HCT116 (cell line): ENCODE measurements at regions not wholly inside any gene's neighbourhood (a gene's known extent, or its start where the extent isn't known, plus 50 kb on each side); places are given as distances from the start of the nearest gene placed in this dataset.

Source experiments
- EZH2 ChIP-seq: fragments of 200-600 bp; sonication (generic); IDR thresholded peaks from 2 replicates; pipeline ENCODE4 v1.6.1; 2017; ENCODE audit warnings: antibody characterized with exemption, mixed run types
- SP1 ChIP-seq: IDR thresholded peaks from 2 replicates; pipeline ENCODE4 v1.6.1; 2012; ENCODE audit warnings: low read depth
- TF ChIP-seq, protein P1 (sequence below): IDR thresholded peaks from 2 replicates; pipeline ENCODE4 v1.6.1; 2012
- TF ChIP-seq, protein P2 (sequence below), 3 experiments: fragments of 200-600 bp in 1 of 3; sonication (generic) in 1 of 3; IDR thresholded peaks in 2 of 3; conservative IDR thresholded peaks in 1 of 3; 2 replicates each; pipeline ENCODE4 v1.5.1; 2012 to 2017; ENCODE audit warnings: low read depth in 2 of 3, low read length in 2 of 3, antibody characterized with exemption in 1 of 3, borderline replicate concordance in 1 of 3, control low read depth in 1 of 3, mild to moderate bottlenecking in 1 of 3, mixed read lengths in 1 of 3, mixed run types in 1 of 3, moderate library complexity in 1 of 3; ENCODE audit not compliant: insufficient read depth in 1 of 3

DNA sequence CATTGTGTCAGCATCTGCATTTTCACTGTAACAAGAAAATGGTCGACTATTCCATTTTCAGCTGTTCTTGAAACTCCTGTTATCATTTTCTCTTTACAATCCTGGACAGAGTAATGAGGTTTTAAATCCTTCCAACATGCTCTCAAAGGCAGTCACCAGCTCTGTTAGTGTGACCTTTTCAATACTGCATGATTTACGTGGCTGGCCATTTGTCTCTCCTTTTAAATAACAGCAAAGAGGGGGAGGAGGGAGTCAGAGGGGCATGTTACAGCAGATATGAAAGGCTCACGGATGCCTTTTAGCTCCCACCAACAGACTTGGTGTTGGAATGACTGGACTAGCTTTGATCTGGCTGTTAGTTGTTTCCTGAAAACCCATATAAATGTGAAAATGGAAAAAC is 1251.2 kb downstream of the AACS start:
- TF ChIP-seq, protein P1, sequence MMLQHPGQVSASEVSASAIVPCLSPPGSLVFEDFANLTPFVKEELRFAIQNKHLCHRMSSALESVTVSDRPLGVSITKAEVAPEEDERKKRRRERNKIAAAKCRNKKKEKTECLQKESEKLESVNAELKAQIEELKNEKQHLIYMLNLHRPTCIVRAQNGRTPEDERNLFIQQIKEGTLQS: no peak
- TF ChIP-seq, protein P2, sequence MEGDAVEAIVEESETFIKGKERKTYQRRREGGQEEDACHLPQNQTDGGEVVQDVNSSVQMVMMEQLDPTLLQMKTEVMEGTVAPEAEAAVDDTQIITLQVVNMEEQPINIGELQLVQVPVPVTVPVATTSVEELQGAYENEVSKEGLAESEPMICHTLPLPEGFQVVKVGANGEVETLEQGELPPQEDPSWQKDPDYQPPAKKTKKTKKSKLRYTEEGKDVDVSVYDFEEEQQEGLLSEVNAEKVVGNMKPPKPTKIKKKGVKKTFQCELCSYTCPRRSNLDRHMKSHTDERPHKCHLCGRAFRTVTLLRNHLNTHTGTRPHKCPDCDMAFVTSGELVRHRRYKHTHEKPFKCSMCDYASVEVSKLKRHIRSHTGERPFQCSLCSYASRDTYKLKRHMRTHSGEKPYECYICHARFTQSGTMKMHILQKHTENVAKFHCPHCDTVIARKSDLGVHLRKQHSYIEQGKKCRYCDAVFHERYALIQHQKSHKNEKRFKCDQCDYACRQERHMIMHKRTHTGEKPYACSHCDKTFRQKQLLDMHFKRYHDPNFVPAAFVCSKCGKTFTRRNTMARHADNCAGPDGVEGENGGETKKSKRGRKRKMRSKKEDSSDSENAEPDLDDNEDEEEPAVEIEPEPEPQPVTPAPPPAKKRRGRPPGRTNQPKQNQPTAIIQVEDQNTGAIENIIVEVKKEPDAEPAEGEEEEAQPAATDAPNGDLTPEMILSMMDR (IDR thresholded peaks at IDR 0.05 in 2 of 3, conservative IDR thresholded peaks at IDR 0.05 in 1 of 3; ENCODE audit: borderline replicate concordance in 1 of 3, insufficient read depth in 1 of 3, low read depth in 2 of 3, low read length in 2 of 3): no peak
- TF ChIP-seq SP1: no peak
- TF ChIP-seq EZH2: no peak
